Ovary (tissue), 7 donors: ENCODE measurements at regions not wholly inside any gene's neighbourhood (a gene's known extent, or its start where the extent isn't known, plus 50 kb on each side); places are given as distances from the start of the nearest gene placed in this dataset.

Source experiments
- DNase-seq, 5 donors: peaks; one replicate each; pipeline ENCODE4 v3.0.0-alpha.2; 2019 to 2020
- H3K27ac ChIP-seq, 2 donors: fragments of 200-600 bp; one replicate each; pipeline versions ENCODE4 v1.5.1 to v1.8.0; 2019 to 2022
- H3K27me3 ChIP-seq: fragments of 200-600 bp; one replicate; pipeline ENCODE4 v1.8.0; 2022
- H3K36me3 ChIP-seq: fragments of 200-600 bp; sonication (generic); one replicate; pipeline ENCODE4 v1.5.1; 2019
- H3K4me1 ChIP-seq: one replicate; pipeline ENCODE4 v1.8.1; 2013; ENCODE audit warnings: mild to moderate bottlenecking, moderate library complexity; ENCODE audit not compliant: insufficient read depth
- H3K4me3 ChIP-seq: fragments of 200-600 bp; sonication (generic); one replicate; pipeline ENCODE4 v1.5.1; 2017
- H3K9me3 ChIP-seq, 2 donors: fragments of 200-600 bp in 1 of 2; sonication (generic) in 1 of 2; one replicate each; pipeline versions ENCODE4 v1.5.1 to v1.8.1; 2013 to 2019; ENCODE audit warnings: mild to moderate bottlenecking in 1 of 2, moderate library complexity in 1 of 2
- CTCF ChIP-seq, 3 donors: fragments of 450-650 bp in 2 of 3; fragments of 200-600 bp in 1 of 3; IDR thresholded peaks; one replicate each; pipeline versions ENCODE4 v1.5.1 to v1.8.0; 2016 to 2022; ENCODE audit warnings: antibody characterized with exemption in 3 of 3, mild to moderate bottlenecking in 1 of 3
- EP300 ChIP-seq: sonication (generic); formaldehyde crosslinking; IDR thresholded peaks from one replicate; pipeline ENCODE4 v1.6.1; 2017; ENCODE audit warnings: antibody characterized with exemption
- POLR2A ChIP-seq: fragments of 450-650 bp; IDR thresholded peaks from one replicate; pipeline ENCODE4 v1.6.1; 2017; ENCODE audit warnings: antibody characterized with exemption, mild to moderate bottlenecking, moderate library complexity
- WGBS, 3 donors: extraction: QIAGEN DNeasy Blood & Tissue Kit in 1 of 3; methylation state at CpG; one replicate each; pipeline versions ENCODE4 v1.1.5 to v1.1.7; 2013 to 2017; 5-methylcytosine and 5-hydroxymethylcytosine counted together
- intact Hi-C, 4 donors: fragments of 100-400 bp; cut with DNase I; formaldehyde crosslinking; loops; one replicate each; pipeline versions ENCODE4 v1.11.0 to v1.15.1; 2022 to 2023
- donor health status: DM: no; HTN: no; CAD: no; lungs with moderate emphysema.
- donor health status: DM: no; HTN: no; CAD: no.
- donor health status: Bipolar disorder and iron deficiency.
- donor health status: DM: no; HTN: no; CAD: no.
- donor health status: DM: yes; HTN: yes; CAD: no.

GRCh38 chr15:89035658-89036057 is 52.6 kb upstream of the ABHD2 start:
- WGBS, 3 donors = 67 to 79% (median 70%) methylated on average over 2 of the region's 2 CpGs
- intact Hi-C loops = no loop called here

GRCh38 chr15:89038146-89038545 is 50.1 kb upstream of the ABHD2 start:
- Histone ChIP-seq H3K27ac (no peak overlapping the region), H3K27me3 (no peaks in the 10 kb centered on the region), H3K36me3 (no peaks in the 10 kb centered on the region), H3K4me3 (no peak overlapping the region), H3K9me3 (no peaks in the 10 kb centered on the region), H3K4me1 (no peaks in the 10 kb centered on the region)
- TF ChIP-seq POLR2A (no peak), CTCF (IDR thresholded peaks at IDR 0.05) (no peak), EP300 (no peak)
- no peak for DNase-seq
- intact Hi-C loops = no loop called here
- WGBS, 3 donors = 76 to 82% (median 78%) methylated on average over 8 of the region's 8 CpGs

More at GRCh38 chr15:89035658-89036057, 52.6 kb upstream of the ABHD2 start:
- Histone ChIP-seq H3K27ac (no peak overlapping the region), H3K36me3 (no peaks in the 10 kb centered on the region), H3K9me3 (no peaks in the 10 kb centered on the region), H3K4me3 (no peak overlapping the region), H3K27me3 (no peaks in the 10 kb centered on the region), H3K4me1 (no peaks in the 10 kb centered on the region)
- TF ChIP-seq CTCF (IDR thresholded peaks at IDR 0.05) (no peak), POLR2A (no peak), EP300 (no peak)
- DNase-seq = no peak
